ENCODE measurements at regions not wholly inside any gene's neighbourhood (a gene's known extent, or its start where the extent isn't known, plus 50 kb on each side); places are given as distances from the start of the nearest gene placed in this dataset.

- no peak for DNase-seq (ENCODE audit: low spot score)
- no peak overlapping the region for H3K27ac ChIP-seq
- POLR2A ChIA-PET (ENCODE audit: low non-redundant PET), result no interaction called here
- no peak for TF ChIP-seq CTCF (conservative IDR thresholded peaks at IDR 0.05; ENCODE audit: low read depth)
- CTCF ChIA-PET, result no interaction called here
These were observed 191.6 kb upstream of the PGR start for GRCh38 chr11:101321222-101321621.

GRCh38 chr11:101306721-101307120 is 177.1 kb upstream of the PGR start:
- ChIA-PET CTCF (interaction anchor here (0.7 kb wide), 1 partner anchor 123 kb away, joined by 3 read pairs; no protein-coding TSS in a partner anchor), POLR2A (ENCODE audit: low non-redundant PET) (no interaction called here)
- no peak overlapping the region for H3K27ac ChIP-seq

GRCh38 chr11:101305496-101305895 is 175.9 kb upstream of the PGR start:
- no peak for DNase-seq (ENCODE audit: low spot score)
- ChIA-PET POLR2A (ENCODE audit: low non-redundant PET) (no interaction called here), CTCF (no interaction called here)
- no peak overlapping the region for H3K27ac ChIP-seq
- no peak for TF ChIP-seq CTCF (conservative IDR thresholded peaks at IDR 0.05; ENCODE audit: low read depth)

More at GRCh38 chr11:101306721-101307120, 177.1 kb upstream of the PGR start:
- DNase-seq (ENCODE audit: low spot score), result no peak
- no peak for TF ChIP-seq CTCF (conservative IDR thresholded peaks at IDR 0.05; ENCODE audit: low read depth)

- ChIA-PET CTCF (no interaction called here), POLR2A (ENCODE audit: low non-redundant PET) (no interaction called here)
- DNase-seq (ENCODE audit: low spot score), result no peak
- H3K27ac ChIP-seq, result no peak overlapping the region
- no peak for TF ChIP-seq CTCF (conservative IDR thresholded peaks at IDR 0.05; ENCODE audit: low read depth)
These were observed 169.6 kb upstream of the PGR start for GRCh38 chr11:101299210-101299609.

GRCh38 chr11:101296896-101297295 is 167.3 kb upstream of the PGR start:
- POLR2A ChIA-PET (ENCODE audit: low non-redundant PET), result no interaction called here
- CTCF ChIA-PET, result no interaction called here
- DNase-seq (ENCODE audit: low spot score), result no peak
- no peak overlapping the region for H3K27ac ChIP-seq
- TF ChIP-seq CTCF (conservative IDR thresholded peaks at IDR 0.05; ENCODE audit: low read depth), result no peak

GRCh38 chr11:101292661-101293240 is 163.1 kb upstream of the PGR start:
- DNase-seq (ENCODE audit: low spot score), result no peak
- CTCF ChIA-PET, result no interaction called here
- POLR2A ChIA-PET (ENCODE audit: low non-redundant PET), result no interaction called here
- H3K27ac ChIP-seq, result no peak overlapping the region
- TF ChIP-seq CTCF (conservative IDR thresholded peaks at IDR 0.05; ENCODE audit: low read depth), result no peak

GRCh38 chr11:101291279-101291678 is 161.7 kb upstream of the PGR start:
- CTCF ChIA-PET, result no interaction called here
- TF ChIP-seq CTCF (conservative IDR thresholded peaks at IDR 0.05; ENCODE audit: low read depth), result no peak

More at GRCh38 chr11:101291279-101291678, 161.7 kb upstream of the PGR start:
- DNase-seq (ENCODE audit: low spot score), result no peak
- no peak overlapping the region for H3K27ac ChIP-seq
- POLR2A ChIA-PET (ENCODE audit: low non-redundant PET), result no interaction called here
